Upper lobe of left lung (tissue), 4 donors: ENCODE measurements at regions not wholly inside any gene's neighbourhood (a gene's known extent, or its start where the extent isn't known, plus 50 kb on each side); places are given as distances from the start of the nearest gene placed in this dataset.

Experiments used
- EP300 ChIP-seq, 4 donors: sonication (generic); formaldehyde crosslinking; IDR thresholded peaks; one replicate each; pipeline ENCODE4 v1.5.1; 2017; ENCODE audit warnings: antibody characterized with exemption in 4 of 4, control low read depth in 2 of 4
- POLR2A ChIP-seq, 4 donors: fragments of 450-650 bp; IDR thresholded peaks; one replicate each; pipeline ENCODE4 v1.5.1; 2016 to 2017; ENCODE audit warnings: antibody characterized with exemption in 4 of 4, mild to moderate bottlenecking in 2 of 4
- POLR2AphosphoS5 ChIP-seq, 2 donors: sonication (generic); formaldehyde crosslinking; IDR thresholded peaks; one replicate each; pipeline ENCODE4 v1.5.1; 2017; ENCODE audit warnings: antibody characterized with exemption in 2 of 2
- TF ChIP-seq, protein P1 (sequence below), 6 experiments: fragments of 450-650 bp in 4 of 6; fragments of 200-600 bp in 2 of 6; sonication (generic) in 2 of 6; IDR thresholded peaks; one replicate each; pipeline ENCODE4 v1.5.1; 2016 to 2019; ENCODE audit warnings: antibody characterized with exemption in 6 of 6

DNA sequence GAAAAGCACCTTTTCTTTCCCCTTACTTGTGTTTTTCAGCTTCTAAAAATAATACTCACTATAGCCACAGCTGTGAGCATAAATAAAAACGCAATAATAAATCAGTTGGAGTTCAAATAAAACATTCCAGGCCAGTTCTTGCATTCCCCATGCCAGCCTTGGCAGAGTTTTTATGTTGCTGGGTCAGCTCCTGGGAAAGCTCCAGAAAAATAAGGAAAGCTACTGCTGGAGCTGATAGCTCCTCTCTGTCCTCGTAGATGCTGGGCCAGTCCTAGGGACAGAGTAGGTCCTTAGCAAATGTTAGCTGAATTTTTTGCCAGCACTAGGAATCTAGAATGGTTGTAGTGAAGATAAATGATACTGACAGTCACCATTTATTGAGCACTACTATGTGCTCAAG is 389.0 kb upstream of the SYNCRIP start:
- TF ChIP-seq POLR2A (IDR thresholded peaks at IDR 0.05) (no peak), EP300 (IDR thresholded peaks at IDR 0.05) (no peak), POLR2AphosphoS5 (IDR thresholded peaks at IDR 0.05) (no peak)
- TF ChIP-seq, protein P1, sequence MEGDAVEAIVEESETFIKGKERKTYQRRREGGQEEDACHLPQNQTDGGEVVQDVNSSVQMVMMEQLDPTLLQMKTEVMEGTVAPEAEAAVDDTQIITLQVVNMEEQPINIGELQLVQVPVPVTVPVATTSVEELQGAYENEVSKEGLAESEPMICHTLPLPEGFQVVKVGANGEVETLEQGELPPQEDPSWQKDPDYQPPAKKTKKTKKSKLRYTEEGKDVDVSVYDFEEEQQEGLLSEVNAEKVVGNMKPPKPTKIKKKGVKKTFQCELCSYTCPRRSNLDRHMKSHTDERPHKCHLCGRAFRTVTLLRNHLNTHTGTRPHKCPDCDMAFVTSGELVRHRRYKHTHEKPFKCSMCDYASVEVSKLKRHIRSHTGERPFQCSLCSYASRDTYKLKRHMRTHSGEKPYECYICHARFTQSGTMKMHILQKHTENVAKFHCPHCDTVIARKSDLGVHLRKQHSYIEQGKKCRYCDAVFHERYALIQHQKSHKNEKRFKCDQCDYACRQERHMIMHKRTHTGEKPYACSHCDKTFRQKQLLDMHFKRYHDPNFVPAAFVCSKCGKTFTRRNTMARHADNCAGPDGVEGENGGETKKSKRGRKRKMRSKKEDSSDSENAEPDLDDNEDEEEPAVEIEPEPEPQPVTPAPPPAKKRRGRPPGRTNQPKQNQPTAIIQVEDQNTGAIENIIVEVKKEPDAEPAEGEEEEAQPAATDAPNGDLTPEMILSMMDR (IDR thresholded peaks at IDR 0.05): no peak
